Activated CD4-positive, alpha-beta T cell treated with anti-CD3 and anti-CD28 coated beads, Interleukin-2, Interleukin-4, amounts not matched to agents 100 ng/mL and 50 ng/mL, durations not matched to agents 16 hours and 8 hours (primary cell): ENCODE measurements at regions not wholly inside any gene's neighbourhood (a gene's known extent, or its start where the extent isn't known, plus 50 kb on each side); places are given as distances from the start of the nearest gene placed in this dataset.

Source experiments
- DNase-seq: peaks from one replicate; pipeline ENCODE4 v3.0.0-alpha.2; 2020; ENCODE audit warnings: low spot score

DNA sequence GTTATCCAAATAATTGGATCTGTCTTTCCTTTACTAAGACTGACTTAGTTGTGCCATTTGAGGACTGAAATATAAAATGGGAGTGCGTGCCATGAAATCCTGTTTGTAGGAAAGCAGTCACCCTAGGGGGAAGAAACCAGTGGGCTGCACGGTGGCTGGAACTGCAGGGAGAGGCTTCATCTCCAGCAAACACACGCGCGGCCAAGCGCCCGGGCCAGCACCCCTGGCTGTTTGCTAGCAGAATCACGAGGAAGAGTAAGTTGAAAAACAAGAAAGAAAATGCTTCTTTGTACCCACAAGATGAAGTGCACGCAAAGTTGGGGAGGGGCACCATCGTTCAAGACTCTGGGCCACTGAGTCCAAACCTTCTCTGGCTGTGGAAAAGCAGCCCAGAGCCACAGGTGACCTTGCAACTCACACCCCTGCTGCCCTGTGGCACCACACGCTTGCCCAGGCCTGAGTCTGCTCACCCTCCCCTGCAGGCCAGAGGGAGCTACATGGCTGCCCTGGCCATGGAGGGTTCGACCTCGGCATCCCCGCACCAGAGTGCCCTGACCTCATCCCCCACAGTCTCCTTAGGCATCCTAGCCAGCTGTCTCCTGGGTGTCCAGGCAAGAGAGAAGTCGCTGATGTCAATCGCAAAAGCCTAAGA, 55.2 kb downstream of the IRX2 start:
- no peak for DNase-seq

DNA sequence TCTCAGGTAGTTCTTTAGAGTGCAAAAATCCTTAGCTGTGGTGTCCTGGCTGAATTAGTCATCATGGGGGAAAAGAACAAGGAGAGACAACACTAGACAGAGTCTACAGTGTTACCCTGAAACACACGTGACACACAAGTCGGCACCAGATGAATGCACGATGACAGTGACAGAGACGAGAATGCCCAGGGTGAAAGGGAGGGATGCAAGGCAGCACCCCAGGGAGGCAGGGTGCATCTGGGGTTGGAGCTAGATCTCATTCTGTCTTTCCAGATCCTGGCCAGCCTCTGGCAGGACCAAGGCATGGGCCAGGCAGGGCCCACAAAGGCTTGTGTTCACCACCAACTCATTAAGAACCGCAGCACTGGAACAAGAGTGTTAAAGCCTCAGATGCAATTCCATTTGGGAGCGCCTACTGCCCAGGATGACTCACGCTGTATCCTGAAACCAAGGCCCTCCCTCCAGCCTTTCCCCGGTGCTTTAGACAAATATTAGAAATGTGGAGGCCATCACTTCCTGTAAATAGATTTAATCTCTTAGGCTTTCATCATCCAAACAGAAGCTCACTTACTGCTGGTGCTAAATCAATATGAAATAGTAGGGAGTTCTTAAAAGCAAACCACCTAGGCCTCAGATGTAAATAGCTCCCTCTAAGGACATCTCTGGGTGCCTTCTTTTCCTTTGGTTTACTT, 56.1 kb downstream of the IRX2 start:
- no peak for DNase-seq

DNA sequence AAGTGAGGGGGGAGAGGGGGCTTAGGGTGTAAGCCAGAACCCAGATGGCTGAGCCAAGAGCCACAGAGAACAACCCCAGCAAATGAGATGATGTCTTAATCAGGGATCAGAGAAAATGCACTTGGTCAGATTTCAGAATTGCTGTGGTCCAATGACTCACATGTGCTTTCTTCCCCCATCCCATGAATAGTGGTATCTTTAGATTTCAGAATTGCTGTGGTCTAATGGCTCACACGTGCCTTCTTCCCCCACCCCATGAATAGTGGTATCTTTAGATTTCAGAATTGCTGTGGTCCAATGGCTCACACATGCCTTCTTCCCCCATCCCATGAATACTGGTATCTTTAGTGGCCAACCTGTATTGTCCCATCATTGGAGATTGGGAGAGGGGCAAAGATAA, 59.9 kb downstream of the IRX2 start:
- no peak for DNase-seq

DNA sequence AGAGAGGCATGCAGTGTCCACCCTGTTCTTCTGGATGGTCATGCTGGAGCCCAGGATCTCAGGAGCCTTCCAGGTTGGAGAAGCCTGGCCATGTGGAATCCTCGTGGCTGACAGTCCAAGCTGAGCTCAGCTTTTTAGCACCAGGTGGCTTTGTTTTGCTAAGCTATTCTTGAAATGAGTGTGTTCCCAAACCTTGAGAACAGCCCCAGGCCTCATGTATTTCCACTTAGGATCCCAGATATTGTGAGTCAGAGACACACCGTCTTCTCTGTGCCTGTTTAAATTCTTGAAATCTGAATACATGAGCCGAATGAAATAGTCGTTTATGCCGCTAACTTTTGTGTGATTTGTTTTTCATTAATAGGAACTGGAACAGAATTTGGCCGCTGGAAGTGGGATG, 61.2 kb downstream of the IRX2 start:
- no peak for DNase-seq

GRCh38 chr5:2688586-2688985, 62.9 kb downstream of the IRX2 start:
- DNase-seq, result no peak

DNA sequence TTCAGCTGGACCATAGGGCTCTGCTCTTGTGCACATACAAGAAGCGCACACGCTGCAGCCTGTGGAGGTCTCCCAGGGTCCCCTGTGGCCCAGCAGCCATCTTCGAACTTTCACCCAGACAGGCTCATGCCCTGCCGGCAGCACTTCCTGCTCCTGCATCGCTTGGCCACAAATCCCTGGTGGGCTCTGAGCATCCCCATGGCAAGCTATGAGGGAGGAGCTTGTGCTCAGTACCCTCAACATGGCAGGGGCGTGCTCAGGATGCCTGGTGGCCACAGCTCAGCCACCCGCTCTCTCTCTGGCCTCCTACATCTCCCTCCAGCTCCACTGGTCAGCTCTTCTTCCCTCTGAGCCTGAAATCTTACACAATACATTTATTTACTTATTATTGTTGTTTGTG, 63.7 kb downstream of the IRX2 start:
- DNase-seq, result no peak

DNA sequence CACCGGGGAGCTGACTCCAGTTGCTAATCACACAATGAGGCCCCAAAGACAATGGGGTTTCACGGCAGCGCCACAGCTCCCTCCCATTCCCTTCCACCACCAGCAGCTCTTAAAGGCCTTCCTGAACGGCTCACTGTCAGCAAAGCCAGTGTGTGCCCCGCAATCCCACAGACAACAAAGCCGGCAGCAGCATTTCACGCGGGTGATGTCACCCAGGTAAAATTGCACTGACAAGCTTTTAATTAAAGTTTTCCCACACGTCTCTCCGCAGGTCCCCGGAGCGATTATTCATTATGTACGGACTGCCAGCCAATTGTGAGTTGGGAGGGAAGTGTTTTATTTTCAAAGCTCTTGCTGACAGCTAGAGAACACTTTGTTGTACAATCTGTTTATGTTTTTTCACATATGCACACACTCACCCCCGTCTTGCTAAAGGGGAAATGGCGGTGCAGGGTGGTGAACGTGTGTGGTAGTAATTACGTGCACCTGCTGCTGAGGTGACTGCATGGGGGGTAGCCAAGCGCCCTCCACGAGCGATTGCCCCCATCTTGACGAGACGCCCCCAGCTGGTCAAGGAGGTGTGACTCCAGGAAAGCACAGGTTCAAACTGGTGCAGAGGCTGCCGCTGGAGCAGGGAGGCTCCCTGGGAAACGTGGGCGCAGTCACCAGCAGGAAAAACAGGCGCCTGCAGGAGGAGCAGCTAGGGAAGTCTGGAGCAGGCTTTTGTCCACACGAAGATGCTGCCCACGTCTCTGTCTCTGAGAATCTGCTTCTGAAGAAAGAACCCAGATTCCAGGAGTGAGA, 65.0 kb downstream of the IRX2 start:
- DNase-seq, result no peak

GRCh38 chr5:2685651-2686272, 65.7 kb downstream of the IRX2 start:
- no peak for DNase-seq

GRCh38 chr5:2684606-2685005, 66.9 kb downstream of the IRX2 start:
- DNase-seq, result no peak

DNA sequence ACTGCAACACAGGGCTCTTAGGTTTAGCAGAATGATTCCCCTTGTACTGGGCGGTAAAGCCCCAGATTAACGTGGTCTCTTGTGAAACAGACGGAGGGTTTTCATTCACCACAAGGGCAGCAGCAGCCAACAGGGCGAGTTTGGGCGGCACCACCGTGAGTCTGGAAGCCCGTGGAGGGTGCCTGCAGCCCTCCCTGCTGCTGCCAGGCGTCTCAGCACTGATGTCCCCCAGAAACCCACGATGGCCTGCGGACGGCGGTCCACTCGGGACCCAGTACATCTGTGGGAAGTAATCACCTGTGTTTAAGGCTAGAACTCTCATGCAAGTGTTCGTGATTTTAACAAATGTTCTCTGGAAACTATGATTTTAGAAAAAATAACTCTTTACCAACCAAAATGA, 67.8 kb downstream of the IRX2 start:
- no peak for DNase-seq

DNA sequence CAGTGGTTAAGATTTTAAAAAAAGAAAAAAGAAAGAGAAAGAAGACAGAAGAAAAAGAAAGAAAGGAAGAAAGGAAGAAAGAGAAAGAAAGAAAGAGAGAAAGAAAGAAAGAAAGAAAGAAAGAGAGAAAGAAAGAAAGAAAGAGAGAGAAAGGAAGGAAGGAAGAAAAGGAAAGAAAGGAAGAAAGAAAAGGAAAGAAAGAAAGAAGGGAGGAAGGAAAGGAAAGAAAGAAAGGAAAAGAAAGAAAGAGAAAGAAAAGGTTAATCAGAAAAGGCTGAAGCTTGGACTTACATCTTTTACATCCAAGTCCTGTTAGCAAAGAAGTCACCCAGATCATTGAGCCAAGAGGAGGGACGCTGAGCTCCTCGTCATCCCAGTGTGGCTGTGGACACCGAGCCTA, 70.0 kb downstream of the IRX2 start:
- DNase-seq, result no peak

- no peak for DNase-seq
Observed at GRCh38 chr5:2680979-2681378, 70.5 kb downstream of the IRX2 start.

GRCh38 chr5:2677689-2678088, 73.8 kb downstream of the IRX2 start:
- DNase-seq, result no peak

- no peak for DNase-seq
Observed at GRCh38 chr5:2675548-2675947, 75.9 kb downstream of the IRX2 start.

- no peak for DNase-seq
Observed at GRCh38 chr5:2674456-2674855, 77.0 kb downstream of the IRX2 start.

DNA sequence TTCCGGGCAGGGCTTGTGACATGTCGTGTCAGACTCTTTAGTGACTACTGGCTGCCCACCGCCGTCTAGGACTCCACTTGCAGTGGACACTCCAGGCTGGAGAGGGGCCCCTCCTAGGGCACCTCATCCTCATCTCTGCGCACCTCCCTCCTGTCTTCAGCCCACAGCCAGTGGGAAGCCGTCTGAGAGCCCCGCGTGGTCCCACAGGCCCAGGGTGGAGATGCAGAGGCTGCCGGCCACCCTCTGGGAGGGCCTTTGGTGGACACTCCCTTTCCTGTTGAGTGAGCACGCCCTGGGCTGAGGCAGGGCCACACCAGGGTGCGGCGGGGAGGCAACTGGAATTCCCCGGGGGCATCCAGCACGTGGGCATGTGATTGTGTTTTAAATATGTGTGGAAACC, 80.5 kb downstream of the IRX2 start:
- no peak for DNase-seq

DNA sequence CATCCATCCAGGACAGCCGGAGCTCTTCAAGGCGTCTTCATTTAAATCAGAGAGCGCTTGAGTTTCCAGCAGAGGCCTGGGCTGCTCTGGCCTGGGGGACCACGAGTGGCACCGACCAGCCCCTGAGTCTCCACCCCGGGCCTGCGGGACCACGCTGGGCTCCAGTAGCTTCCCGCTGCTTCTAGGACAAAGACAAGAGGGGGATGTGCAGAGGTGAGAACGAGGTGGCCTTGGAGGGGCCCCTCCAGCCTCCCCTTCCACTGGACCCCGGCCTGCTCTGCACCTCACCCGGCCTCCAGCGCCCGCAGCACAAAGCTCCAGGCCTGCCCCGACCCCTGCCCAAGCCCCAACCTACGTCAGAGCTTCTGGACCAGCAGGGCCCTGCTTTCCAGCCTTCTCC, 81.6 kb downstream of the IRX2 start:
- DNase-seq, result no peak

DNA sequence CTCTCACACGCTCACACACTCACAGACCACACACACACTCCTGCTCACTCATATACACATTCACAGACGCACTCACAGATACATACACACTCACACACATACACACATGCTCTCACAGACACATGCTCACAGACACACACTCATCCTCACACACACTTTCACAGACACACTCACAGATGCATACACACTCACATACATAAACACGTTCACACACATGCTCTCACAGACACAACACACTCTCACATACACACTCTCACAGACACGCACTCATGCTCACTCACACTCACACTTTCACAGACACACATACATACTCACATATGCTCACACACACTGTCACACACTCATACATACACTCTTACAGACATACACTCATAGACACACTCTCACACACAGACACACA, 82.2 kb downstream of the IRX2 start:
- no peak for DNase-seq

DNA sequence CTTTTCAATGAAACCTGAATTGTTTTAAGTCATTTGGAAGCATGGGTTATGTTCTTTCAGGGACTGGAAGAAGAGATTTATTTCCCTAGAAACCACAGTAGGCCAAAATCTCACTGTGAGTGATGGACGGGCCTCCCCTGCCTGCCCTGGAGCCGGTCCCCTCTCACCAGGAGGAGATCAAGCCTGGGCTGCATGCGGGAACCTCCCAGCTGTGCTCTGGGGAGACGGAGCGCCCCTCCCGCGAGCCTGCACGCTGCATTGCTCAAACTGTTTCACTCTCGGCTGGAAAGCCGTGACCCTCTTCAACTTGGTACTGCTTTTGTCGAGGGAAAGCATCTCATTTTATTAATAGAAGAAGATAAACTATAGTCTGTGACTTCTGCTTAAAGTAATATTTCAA, 85.4 kb downstream of the IRX2 start:
- no peak for DNase-seq

- no peak for DNase-seq
Observed at GRCh38 chr5:2663489-2663888, 88.0 kb downstream of the IRX2 start.

DNA sequence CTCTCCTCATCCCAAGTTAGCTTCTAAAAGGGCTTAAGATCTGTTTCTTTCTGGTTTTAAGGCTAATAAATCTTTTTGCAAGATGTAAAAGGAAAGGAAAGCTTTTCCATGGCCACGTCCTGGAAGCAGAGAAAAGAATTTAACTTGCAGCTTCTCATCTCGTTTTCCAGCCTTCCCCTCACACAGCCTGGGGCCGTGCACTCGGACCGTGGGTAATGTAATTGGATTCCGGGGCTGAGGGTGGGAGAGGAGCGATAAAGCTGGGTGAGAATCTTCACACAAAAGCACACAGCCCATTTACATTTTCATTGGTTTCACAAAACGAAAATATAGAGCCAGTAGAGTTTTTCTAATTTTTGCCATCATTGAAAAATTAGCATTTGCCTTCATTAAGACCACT, 91.2 kb downstream of the IRX2 start:
- no peak for DNase-seq

DNA sequence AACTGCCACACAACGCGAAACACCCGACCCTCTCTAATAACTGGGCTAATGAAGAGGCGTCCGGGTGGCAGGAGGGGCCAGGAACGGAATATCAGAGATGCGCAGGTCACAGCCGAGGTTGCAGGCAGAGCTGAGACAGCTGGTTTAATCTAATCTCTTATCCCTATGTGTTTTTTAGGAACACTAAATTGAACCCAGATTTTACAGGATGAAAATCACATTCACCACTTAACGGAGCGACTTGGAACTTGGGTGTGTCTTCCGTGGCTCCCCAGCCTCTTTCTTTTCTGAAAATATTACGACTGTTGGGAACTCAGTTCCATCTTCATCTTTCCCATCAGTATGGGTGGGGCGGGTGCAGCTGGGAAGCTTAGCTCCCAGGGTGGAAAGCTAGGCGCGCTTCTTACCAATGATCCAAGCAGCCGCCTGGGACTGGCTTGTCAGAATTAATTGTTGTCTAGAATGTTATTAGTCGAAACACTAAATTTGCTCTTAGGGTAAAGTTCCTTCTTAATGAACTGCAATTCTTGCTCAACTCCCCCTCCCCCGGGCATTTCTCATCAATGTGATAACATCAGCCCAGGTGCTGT, 92.5 kb downstream of the IRX2 start:
- DNase-seq, result no peak

DNA sequence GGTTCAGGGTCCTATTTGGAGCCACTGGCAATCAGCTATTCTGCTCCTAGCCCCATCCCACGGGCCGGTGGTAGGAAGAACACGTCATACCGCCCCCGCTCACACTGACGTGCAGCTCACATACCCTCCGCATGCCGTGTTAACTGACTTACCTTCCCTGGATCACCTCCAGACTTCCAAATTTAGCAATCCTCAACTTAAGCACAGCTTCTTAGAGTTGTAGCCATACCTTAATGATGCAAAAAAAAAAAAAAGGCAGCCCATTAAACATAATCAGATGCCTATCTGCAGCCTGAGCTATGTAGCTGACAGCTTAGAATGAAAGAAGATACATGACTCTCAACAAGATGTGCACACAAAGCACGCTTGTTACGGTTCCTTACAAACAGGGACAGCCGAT, 93.0 kb downstream of the IRX2 start:
- no peak for DNase-seq
